HEK293 (cell line): ENCODE measurements at regions not wholly inside any gene's neighbourhood (a gene's known extent, or its start where the extent isn't known, plus 50 kb on each side); places are given as distances from the start of the nearest gene placed in this dataset.

Source experiments
- BCL11B ChIP-seq: fragments of 450-650 bp; formaldehyde crosslinking; IDR thresholded peaks from 2 replicates; pipeline ENCODE4 v1.5.1; 2016; ENCODE audit warnings: low read depth, missing biosample characterization, missing genetic modification characterization
- GLI4 ChIP-seq: fragments of 450-650 bp; formaldehyde crosslinking; IDR thresholded peaks from 2 replicates; pipeline ENCODE4 v1.5.1; 2016; ENCODE audit warnings: missing biosample characterization, missing genetic modification characterization
- GLIS1 ChIP-seq: fragments of 450-650 bp; formaldehyde crosslinking; IDR thresholded peaks from 2 replicates; pipeline ENCODE4 v1.5.1; 2016; ENCODE audit warnings: missing biosample characterization, missing genetic modification characterization
- HOXA7 ChIP-seq: sonication (generic); formaldehyde crosslinking; IDR thresholded peaks from 2 replicates; pipeline ENCODE4 v1.8.1; 2022; ENCODE audit warnings: missing genetic modification reagents, borderline replicate concordance
- PRDM2 ChIP-seq: fragments of 450-650 bp; formaldehyde crosslinking; IDR thresholded peaks from 2 replicates; pipeline ENCODE4 v1.5.1; 2016; ENCODE audit warnings: missing biosample characterization, missing genetic modification characterization, borderline replicate concordance
- SCRT1 ChIP-seq: fragments of 450-650 bp; formaldehyde crosslinking; IDR thresholded peaks from 2 replicates; pipeline ENCODE4 v1.5.1; 2016; ENCODE audit warnings: missing biosample characterization, missing genetic modification characterization, borderline replicate concordance
- ZBTB48 ChIP-seq: fragments of 450-650 bp; formaldehyde crosslinking; IDR thresholded peaks from 2 replicates; pipeline ENCODE4 v1.5.1; 2016; ENCODE audit warnings: missing biosample characterization, missing genetic modification characterization
- ZEB2 ChIP-seq: fragments of 450-650 bp; formaldehyde crosslinking; IDR thresholded peaks from 2 replicates; pipeline ENCODE4 v1.5.1; 2016; ENCODE audit warnings: missing biosample characterization, missing genetic modification characterization
- ZFP69B ChIP-seq: fragments of 450-650 bp; formaldehyde crosslinking; IDR thresholded peaks from 2 replicates; pipeline ENCODE4 v1.5.1; 2016; ENCODE audit warnings: missing biosample characterization, missing genetic modification characterization
- ZNF133 ChIP-seq: fragments of 450-650 bp; formaldehyde crosslinking; IDR thresholded peaks from 2 replicates; pipeline ENCODE4 v1.5.1; 2016; ENCODE audit warnings: missing biosample characterization, missing genetic modification characterization
- ZNF146 ChIP-seq: fragments of 450-650 bp; formaldehyde crosslinking; IDR thresholded peaks from 2 replicates; pipeline ENCODE4 v1.5.1; 2016; ENCODE audit warnings: missing biosample characterization, missing genetic modification characterization
- ZNF2 ChIP-seq: fragments of 450-650 bp; formaldehyde crosslinking; IDR thresholded peaks from 2 replicates; pipeline ENCODE4 v1.5.1; 2016; ENCODE audit warnings: missing biosample characterization, missing genetic modification characterization
- ZNF26 ChIP-seq: fragments of 450-650 bp; formaldehyde crosslinking; IDR thresholded peaks from 2 replicates; pipeline ENCODE4 v1.5.1; 2016; ENCODE audit warnings: missing biosample characterization, missing genetic modification characterization
- ZNF324 ChIP-seq: fragments of 450-650 bp; formaldehyde crosslinking; IDR thresholded peaks from 2 replicates; pipeline ENCODE4 v1.5.1; 2016; ENCODE audit warnings: missing biosample characterization, missing genetic modification characterization
- ZNF391 ChIP-seq: fragments of 450-650 bp; formaldehyde crosslinking; IDR thresholded peaks from 2 replicates; pipeline ENCODE4 v1.5.1; 2016; ENCODE audit warnings: low read depth, missing biosample characterization, missing genetic modification characterization, borderline replicate concordance
- ZNF529 ChIP-seq: fragments of 450-650 bp; formaldehyde crosslinking; IDR thresholded peaks from 2 replicates; pipeline ENCODE4 v1.5.1; 2017; ENCODE audit warnings: missing genetic modification characterization, missing biosample characterization; ENCODE audit not compliant: insufficient replicate concordance
- ZNF548 ChIP-seq: fragments of 450-650 bp; formaldehyde crosslinking; IDR thresholded peaks from 2 replicates; pipeline ENCODE4 v1.5.1; 2016; ENCODE audit warnings: missing biosample characterization, missing genetic modification characterization
- ZNF549 ChIP-seq: fragments of 450-650 bp; IDR thresholded peaks from 2 replicates; pipeline ENCODE4 v1.5.1; 2018; ENCODE audit warnings: missing biosample characterization, missing genetic modification characterization, mild to moderate bottlenecking, inconsistent platforms, moderate library complexity
- ZNF555 ChIP-seq: fragments of 450-650 bp; formaldehyde crosslinking; conservative IDR thresholded peaks from 2 replicates; pipeline ENCODE4 v1.5.1; 2017; ENCODE audit warnings: missing biosample characterization, mild to moderate bottlenecking, missing genetic modification characterization, inconsistent platforms
- ZNF596 ChIP-seq: fragments of 450-650 bp; IDR thresholded peaks from 2 replicates; pipeline ENCODE4 v1.5.0; 2018; ENCODE audit warnings: missing biosample characterization, mild to moderate bottlenecking, missing genetic modification characterization, moderate library complexity
- ZNF776 ChIP-seq: fragments of 450-650 bp; formaldehyde crosslinking; IDR thresholded peaks from 2 replicates; pipeline ENCODE4 v1.5.0; 2017; ENCODE audit warnings: missing biosample characterization, missing genetic modification characterization, borderline replicate concordance
- ZNF837 ChIP-seq: fragments of 450-650 bp; formaldehyde crosslinking; IDR thresholded peaks from 2 replicates; pipeline ENCODE4 v1.5.1; 2016; ENCODE audit warnings: missing biosample characterization, missing genetic modification characterization
- ZNF843 ChIP-seq: fragments of 450-650 bp; formaldehyde crosslinking; IDR thresholded peaks from 2 replicates; pipeline ENCODE4 v1.5.1; 2016; ENCODE audit warnings: missing biosample characterization, missing genetic modification characterization
- ZSCAN23 ChIP-seq: fragments of 450-650 bp; formaldehyde crosslinking; IDR thresholded peaks from 2 replicates; pipeline ENCODE4 v1.5.1; 2016; ENCODE audit warnings: missing biosample characterization, missing genetic modification characterization
- ZSCAN5A ChIP-seq: fragments of 450-650 bp; formaldehyde crosslinking; IDR thresholded peaks from 2 replicates; pipeline ENCODE4 v1.5.1; 2016; ENCODE audit warnings: missing biosample characterization, missing genetic modification characterization
- TF ChIP-seq, protein P1 (sequence below): fragments of 450-650 bp; formaldehyde crosslinking; IDR thresholded peaks from 2 replicates; pipeline ENCODE4 v1.5.1; 2016; ENCODE audit warnings: missing biosample characterization, missing genetic modification characterization, low read depth
- TF ChIP-seq, protein P2 (sequence below): fragments of 450-650 bp; formaldehyde crosslinking; IDR thresholded peaks from 2 replicates; pipeline ENCODE4 v1.5.1; 2017; ENCODE audit warnings: missing biosample characterization, missing genetic modification characterization

DNA sequence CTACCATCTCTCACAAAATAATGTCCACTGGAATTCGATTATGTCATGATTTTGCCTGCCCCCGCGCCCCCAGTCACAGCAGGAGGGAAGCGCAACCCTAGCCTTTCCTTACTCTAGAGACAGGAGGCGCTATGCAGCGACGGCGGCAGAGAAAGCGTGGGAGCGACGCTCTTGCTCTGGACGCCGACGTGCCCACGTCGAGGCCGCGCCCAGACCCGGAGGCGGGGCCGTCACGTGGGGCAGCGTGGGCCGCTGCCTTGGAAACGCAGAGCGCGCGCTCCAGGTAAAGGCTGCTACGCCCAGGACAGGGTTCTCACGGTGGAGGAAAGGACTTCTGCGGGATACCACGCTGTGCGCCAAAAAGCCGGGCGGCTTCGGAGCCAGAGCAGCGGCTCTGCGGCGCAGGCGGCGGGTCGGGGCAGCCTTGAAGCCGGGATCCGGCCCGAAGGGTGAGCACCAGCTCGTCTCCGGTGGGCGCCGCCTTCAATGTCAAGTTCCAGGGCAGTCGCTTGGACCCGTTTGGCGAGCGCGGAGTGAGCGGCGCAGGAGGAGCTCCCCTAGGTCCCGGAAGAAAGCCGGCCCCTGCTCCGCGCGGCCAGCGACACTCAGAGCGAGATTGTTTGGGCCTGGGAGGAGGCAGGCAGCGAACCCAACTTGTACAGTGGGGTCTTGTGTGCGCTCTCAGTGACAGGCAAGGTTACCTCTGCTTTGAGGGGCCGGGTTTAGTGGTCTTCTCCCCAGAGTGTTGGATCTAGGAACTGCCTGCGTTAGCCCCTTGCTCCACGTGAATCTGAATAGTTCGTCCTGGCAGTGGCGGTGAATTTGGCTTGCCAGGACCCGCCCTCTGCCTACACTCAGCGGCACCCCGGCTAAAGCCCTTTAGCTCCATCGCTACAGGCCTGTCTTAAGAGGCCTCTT, 121.7 kb downstream of the MRPL57 start (continued):
- TF ChIP-seq ZNF26 = no peak
- no peak for TF ChIP-seq ZNF549 (tag by site-specific recombination)
- TF ChIP-seq ZEB2 = no peak
- peak; percentile 63; the same call in 1 of the 2 replicates for TF ChIP-seq ZFP69B
- TF ChIP-seq SCRT1 (tag by site-specific recombination) = no peak
- no peak for TF ChIP-seq ZNF2 (tag by site-specific recombination)
- TF ChIP-seq ZNF596 (tag by site-specific recombination) = no peak
- TF ChIP-seq ZNF776 (tag by site-specific recombination) = no peak
- TF ChIP-seq HOXA7 = no peak
- TF ChIP-seq ZBTB48 (tag by site-specific recombination) = no peak; the same call in 1 of the 2 replicates
- TF ChIP-seq GLI4 (tag by site-specific recombination) = no peak
- no peak; the same call in 1 of the 2 replicates for TF ChIP-seq ZNF391
- no peak for TF ChIP-seq ZNF548
- no peak for TF ChIP-seq ZSCAN23 (tag by site-specific recombination)
- TF ChIP-seq BCL11B (tag by site-specific recombination) = no peak
- no peak for TF ChIP-seq ZNF555 (tag by site-specific recombination)
- TF ChIP-seq PRDM2 (tag by site-specific recombination) = no peak
- TF ChIP-seq ZNF324 = no peak
- no peak for TF ChIP-seq ZNF529 (tag by site-specific recombination)
- no peak for TF ChIP-seq ZNF133 (tag by site-specific recombination)
- TF ChIP-seq, protein P1, sequence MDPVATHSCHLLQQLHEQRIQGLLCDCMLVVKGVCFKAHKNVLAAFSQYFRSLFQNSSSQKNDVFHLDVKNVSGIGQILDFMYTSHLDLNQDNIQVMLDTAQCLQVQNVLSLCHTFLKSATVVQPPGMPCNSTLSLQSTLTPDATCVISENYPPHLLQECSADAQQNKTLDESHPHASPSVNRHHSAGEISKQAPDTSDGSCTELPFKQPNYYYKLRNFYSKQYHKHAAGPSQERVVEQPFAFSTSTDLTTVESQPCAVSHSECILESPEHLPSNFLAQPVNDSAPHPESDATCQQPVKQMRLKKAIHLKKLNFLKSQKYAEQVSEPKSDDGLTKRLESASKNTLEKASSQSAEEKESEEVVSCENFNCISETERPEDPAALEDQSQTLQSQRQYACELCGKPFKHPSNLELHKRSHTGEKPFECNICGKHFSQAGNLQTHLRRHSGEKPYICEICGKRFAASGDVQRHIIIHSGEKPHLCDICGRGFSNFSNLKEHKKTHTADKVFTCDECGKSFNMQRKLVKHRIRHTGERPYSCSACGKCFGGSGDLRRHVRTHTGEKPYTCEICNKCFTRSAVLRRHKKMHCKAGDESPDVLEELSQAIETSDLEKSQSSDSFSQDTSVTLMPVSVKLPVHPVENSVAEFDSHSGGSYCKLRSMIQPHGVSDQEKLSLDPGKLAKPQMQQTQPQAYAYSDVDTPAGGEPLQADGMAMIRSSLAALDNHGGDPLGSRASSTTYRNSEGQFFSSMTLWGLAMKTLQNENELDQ = no peak
- TF ChIP-seq GLIS1 (tag by site-specific recombination) = peak; percentile 47
- peak; percentile 26; the same call in 1 of the 2 replicates for TF ChIP-seq ZNF843 (tag by site-specific recombination)
- TF ChIP-seq, protein P2, sequence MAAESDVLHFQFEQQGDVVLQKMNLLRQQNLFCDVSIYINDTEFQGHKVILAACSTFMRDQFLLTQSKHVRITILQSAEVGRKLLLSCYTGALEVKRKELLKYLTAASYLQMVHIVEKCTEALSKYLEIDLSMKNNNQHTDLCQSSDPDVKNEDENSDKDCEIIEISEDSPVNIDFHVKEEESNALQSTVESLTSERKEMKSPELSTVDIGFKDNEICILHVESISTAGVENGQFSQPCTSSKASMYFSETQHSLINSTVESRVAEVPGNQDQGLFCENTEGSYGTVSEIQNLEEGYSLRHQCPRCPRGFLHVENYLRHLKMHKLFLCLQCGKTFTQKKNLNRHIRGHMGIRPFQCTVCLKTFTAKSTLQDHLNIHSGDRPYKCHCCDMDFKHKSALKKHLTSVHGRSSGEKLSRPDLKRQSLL = 0 out of 2 replicates have a peak, but pooled peaks have one; percentile 52
- no peak for TF ChIP-seq ZNF146 (tag by site-specific recombination)
- no peak for TF ChIP-seq ZSCAN5A (tag by site-specific recombination)
- no peak for TF ChIP-seq ZNF837 (tag by site-specific recombination)
